ENCODE measurements at regions not wholly inside any gene's neighbourhood (a gene's known extent, or its start where the extent isn't known, plus 50 kb on each side); places are given as distances from the start of the nearest gene placed in this dataset.
"Not testable (repeated sequence)": the region's sequence is repeated elsewhere in the genome, so short reads cannot be mapped to it uniquely, and the experiment has no call there.

DNA sequence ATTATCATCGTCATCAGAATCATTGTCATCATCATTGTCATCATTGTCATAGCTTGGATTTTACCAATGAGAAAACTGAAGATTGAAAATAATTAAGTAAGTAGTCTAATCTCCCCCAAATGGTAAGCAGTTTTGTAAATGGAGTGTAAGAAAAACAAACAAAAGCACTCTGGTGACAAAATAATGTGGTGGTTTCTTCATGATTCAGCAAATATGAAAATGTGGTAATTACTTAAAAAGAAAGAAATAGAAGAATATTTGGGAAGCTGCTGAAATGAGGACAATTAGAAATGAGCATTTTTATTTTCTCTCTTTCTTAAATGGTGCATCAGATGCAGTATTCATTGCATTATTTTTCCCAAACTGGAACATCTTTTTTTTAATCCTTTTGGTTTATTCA, 514.4 kb downstream of the DCDC2C start:
- H3K36me3 ChIP-seq (ENCODE audit: low read depth), result no peaks in the 10 kb centered on the region
- DNase-seq (ENCODE audit: low spot score) (no peak), ATAC-seq (ENCODE audit: low read depth) (no peak)
- H3K27me3 ChIP-seq (ENCODE audit: insufficient read depth, poor library complexity, severe bottlenecking), result no peaks in the 10 kb centered on the region
- H3K4me3 ChIP-seq (ENCODE audit: severe bottlenecking), result no peak overlapping the region
- H3K9me3 ChIP-seq (ENCODE audit: severe bottlenecking), result no peaks in the 10 kb centered on the region
- H3K4me1 ChIP-seq (ENCODE audit: insufficient read depth, poor library complexity, severe bottlenecking), result no peaks in the 10 kb centered on the region
- H3K27ac ChIP-seq (ENCODE audit: poor library complexity, severe bottlenecking), result no peak overlapping the region
- TF ChIP-seq, protein P1, sequence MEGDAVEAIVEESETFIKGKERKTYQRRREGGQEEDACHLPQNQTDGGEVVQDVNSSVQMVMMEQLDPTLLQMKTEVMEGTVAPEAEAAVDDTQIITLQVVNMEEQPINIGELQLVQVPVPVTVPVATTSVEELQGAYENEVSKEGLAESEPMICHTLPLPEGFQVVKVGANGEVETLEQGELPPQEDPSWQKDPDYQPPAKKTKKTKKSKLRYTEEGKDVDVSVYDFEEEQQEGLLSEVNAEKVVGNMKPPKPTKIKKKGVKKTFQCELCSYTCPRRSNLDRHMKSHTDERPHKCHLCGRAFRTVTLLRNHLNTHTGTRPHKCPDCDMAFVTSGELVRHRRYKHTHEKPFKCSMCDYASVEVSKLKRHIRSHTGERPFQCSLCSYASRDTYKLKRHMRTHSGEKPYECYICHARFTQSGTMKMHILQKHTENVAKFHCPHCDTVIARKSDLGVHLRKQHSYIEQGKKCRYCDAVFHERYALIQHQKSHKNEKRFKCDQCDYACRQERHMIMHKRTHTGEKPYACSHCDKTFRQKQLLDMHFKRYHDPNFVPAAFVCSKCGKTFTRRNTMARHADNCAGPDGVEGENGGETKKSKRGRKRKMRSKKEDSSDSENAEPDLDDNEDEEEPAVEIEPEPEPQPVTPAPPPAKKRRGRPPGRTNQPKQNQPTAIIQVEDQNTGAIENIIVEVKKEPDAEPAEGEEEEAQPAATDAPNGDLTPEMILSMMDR (IDR thresholded peaks at IDR 0.05; ENCODE audit: poor library complexity, severe bottlenecking), result no peak

DNA sequence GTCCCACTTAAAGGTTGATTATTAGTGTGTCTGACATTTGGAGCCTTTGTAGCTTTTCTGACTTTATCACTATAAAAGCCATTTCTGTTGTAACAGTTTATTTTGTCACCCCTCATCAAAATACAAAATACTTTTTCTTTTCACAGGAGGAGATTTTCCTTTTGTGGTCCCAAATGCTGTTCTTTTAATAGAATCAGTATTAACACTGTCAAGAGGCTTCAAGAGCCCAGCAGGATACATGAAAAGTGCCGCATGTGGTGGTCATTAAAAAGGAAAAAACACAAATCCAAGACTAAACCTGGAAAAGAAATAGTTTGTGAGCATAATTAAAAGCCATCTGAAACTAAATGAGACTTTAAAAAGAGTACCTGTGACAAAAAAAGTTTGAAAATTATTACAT, 515.7 kb downstream of the DCDC2C start:
- Histone ChIP-seq H3K27me3 (ENCODE audit: insufficient read depth, poor library complexity, severe bottlenecking) (no peaks in the 10 kb centered on the region), H3K4me3 (ENCODE audit: severe bottlenecking) (no peak overlapping the region), H3K36me3 (ENCODE audit: low read depth) (no peaks in the 10 kb centered on the region), H3K27ac (ENCODE audit: poor library complexity, severe bottlenecking) (no peak overlapping the region), H3K4me1 (ENCODE audit: insufficient read depth, poor library complexity, severe bottlenecking) (no peaks in the 10 kb centered on the region), H3K9me3 (ENCODE audit: severe bottlenecking) (no peaks in the 10 kb centered on the region)
- TF ChIP-seq, protein P1 (IDR thresholded peaks at IDR 0.05; ENCODE audit: poor library complexity, severe bottlenecking), result no peak
- DNase-seq (ENCODE audit: low spot score) (no peak), ATAC-seq (ENCODE audit: low read depth) (no peak)

DNA sequence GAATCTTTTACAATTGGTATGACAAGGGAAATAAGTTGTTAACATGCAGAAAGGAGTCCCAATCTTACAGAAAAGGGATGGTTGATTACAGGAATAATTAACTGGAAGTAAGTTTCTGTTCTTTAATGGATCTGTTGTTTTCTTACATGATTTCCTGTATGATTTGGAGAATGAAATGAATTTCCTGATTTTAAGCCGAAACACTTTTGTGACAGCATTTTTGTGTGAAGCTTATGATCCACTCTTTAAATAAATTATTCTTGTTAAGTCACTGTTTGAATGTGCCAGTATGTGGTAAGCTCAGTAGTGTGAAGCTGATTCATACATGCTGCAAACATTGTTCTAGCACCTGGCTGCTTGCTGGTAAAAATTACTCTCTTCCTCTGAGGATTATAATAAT, 516.2 kb downstream of the DCDC2C start:
- Histone ChIP-seq H3K27ac (ENCODE audit: poor library complexity, severe bottlenecking) (no peak overlapping the region), H3K27me3 (ENCODE audit: insufficient read depth, poor library complexity, severe bottlenecking) (no peaks in the 10 kb centered on the region), H3K4me1 (ENCODE audit: insufficient read depth, poor library complexity, severe bottlenecking) (no peaks in the 10 kb centered on the region), H3K36me3 (ENCODE audit: low read depth) (no peaks in the 10 kb centered on the region), H3K9me3 (ENCODE audit: severe bottlenecking) (no peaks in the 10 kb centered on the region), H3K4me3 (ENCODE audit: severe bottlenecking) (no peak overlapping the region)
- TF ChIP-seq, protein P1 (IDR thresholded peaks at IDR 0.05; ENCODE audit: poor library complexity, severe bottlenecking), result no peak
- ATAC-seq (ENCODE audit: low read depth) (no peak), DNase-seq (ENCODE audit: low spot score) (no peak)

DNA sequence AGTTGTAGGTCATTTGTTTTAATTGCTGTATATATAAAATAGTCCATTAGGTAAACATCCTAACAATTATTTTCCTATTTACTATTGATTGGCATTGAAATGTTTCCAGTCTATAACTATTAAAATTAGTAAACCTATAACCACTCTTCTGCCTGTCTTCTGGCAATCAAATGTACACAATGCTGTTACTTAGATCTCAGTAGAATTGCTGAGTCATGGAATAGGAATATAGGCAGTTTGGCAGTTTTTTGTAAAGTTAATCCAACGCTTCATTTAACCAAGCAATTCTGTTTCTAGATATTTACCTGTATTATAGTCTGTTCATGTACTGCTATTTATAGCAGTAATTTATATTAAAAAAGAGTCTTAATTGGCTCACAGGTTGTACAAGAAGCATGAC, 518.1 kb downstream of the DCDC2C start:
- H3K9me3 ChIP-seq (ENCODE audit: severe bottlenecking), result no peaks in the 10 kb centered on the region
- TF ChIP-seq, protein P1 (IDR thresholded peaks at IDR 0.05; ENCODE audit: poor library complexity, severe bottlenecking), result no peak
- no peak overlapping the region for H3K4me3 ChIP-seq (ENCODE audit: severe bottlenecking)
- H3K4me1 ChIP-seq (ENCODE audit: insufficient read depth, poor library complexity, severe bottlenecking), result no peaks in the 10 kb centered on the region
- no peaks in the 10 kb centered on the region for H3K36me3 ChIP-seq (ENCODE audit: low read depth)
- no peak overlapping the region for H3K27ac ChIP-seq (ENCODE audit: poor library complexity, severe bottlenecking)
- DNase-seq (ENCODE audit: low spot score) (no peak), ATAC-seq (ENCODE audit: low read depth) (no peak)
- H3K27me3 ChIP-seq (ENCODE audit: insufficient read depth, poor library complexity, severe bottlenecking), result no peaks in the 10 kb centered on the region

DNA sequence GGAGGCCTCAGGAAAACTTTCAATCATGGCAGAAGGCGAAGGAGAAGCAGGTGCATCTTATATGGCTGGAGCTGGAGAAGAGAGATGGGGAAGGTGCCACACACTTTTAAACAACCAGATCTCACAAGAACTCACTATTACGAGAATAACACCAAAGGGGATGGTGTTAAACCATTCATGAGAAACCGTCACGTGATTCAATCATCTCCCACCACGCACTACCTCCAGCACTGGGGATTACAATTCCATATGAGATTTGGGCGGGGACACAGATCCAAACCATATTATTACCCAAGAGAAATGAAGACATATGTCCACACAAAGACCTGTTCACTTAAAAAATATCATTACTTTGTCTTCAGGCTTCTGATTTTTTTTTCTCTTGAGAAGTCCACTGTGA, 518.5 kb downstream of the DCDC2C start:
- no peaks in the 10 kb centered on the region for H3K9me3 ChIP-seq (ENCODE audit: severe bottlenecking)
- ATAC-seq (ENCODE audit: low read depth) (no peak), DNase-seq (ENCODE audit: low spot score) (no peak)
- H3K36me3 ChIP-seq (ENCODE audit: low read depth), result no peaks in the 10 kb centered on the region
- no peak overlapping the region for H3K27ac ChIP-seq (ENCODE audit: poor library complexity, severe bottlenecking)
- H3K27me3 ChIP-seq (ENCODE audit: insufficient read depth, poor library complexity, severe bottlenecking), result no peaks in the 10 kb centered on the region
- TF ChIP-seq, protein P1 (IDR thresholded peaks at IDR 0.05; ENCODE audit: poor library complexity, severe bottlenecking), result no peak
- H3K4me1 ChIP-seq (ENCODE audit: insufficient read depth, poor library complexity, severe bottlenecking), result no peaks in the 10 kb centered on the region
- H3K4me3 ChIP-seq (ENCODE audit: severe bottlenecking), result no peak overlapping the region

DNA sequence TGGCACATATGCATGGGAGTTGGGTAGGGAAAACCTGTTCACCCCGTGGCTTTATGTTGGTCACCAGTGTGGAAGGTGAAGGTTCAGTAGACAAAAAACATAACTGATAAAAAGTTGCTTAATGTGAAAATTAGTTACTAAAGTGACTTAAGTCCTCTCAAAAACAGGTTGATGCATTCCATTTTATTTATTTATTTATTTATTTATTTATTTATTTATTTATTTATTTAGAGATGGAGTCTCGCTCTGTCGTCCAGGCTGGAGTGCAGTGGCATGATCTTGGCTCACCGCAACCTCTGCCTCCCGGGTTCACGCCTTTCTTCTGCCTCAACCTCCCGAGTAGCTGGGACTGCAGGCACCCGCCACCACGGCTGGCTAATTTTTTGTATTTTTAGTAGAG, 541.0 kb downstream of the DCDC2C start:
- not testable (repeated sequence) for H3K4me3 ChIP-seq (ENCODE audit: severe bottlenecking); H3K36me3 ChIP-seq (ENCODE audit: low read depth); ATAC-seq (ENCODE audit: low read depth); H3K9me3 ChIP-seq (ENCODE audit: severe bottlenecking); H3K27me3 ChIP-seq (ENCODE audit: insufficient read depth, poor library complexity, severe bottlenecking); H3K27ac ChIP-seq (ENCODE audit: poor library complexity, severe bottlenecking); H3K4me1 ChIP-seq (ENCODE audit: insufficient read depth, poor library complexity, severe bottlenecking); DNase-seq (ENCODE audit: low spot score)
